HG02610 (cell line): ENCODE measurements at regions not wholly inside any gene's neighbourhood (a gene's known extent, or its start where the extent isn't known, plus 50 kb on each side); places are given as distances from the start of the nearest gene placed in this dataset.

Source experiments
- ATAC-seq: cut with Tn5 transposase; IDR thresholded peaks from one replicate; pipeline ENCODE4 v1.9.1; 2021; ENCODE audit warnings: mild to moderate bottlenecking, moderate library complexity; ENCODE audit not compliant: unreplicated experiment

- no peak for ATAC-seq
Measured at GRCh38 chr3:66165660-66166059, 55.1 kb upstream of the SLC25A26 start.

- no peak for ATAC-seq
Measured at GRCh38 chr3:66164155-66164554, 56.6 kb upstream of the SLC25A26 start.

GRCh38 chr3:66163222-66163621, 57.6 kb upstream of the SLC25A26 start:
- ATAC-seq = no peak

GRCh38 chr3:66162766-66163165, 58.0 kb upstream of the SLC25A26 start:
- ATAC-seq = no peak

- ATAC-seq = no peak
Measured at GRCh38 chr3:66158933-66159683, 61.7 kb upstream of the SLC25A26 start.

- no peak for ATAC-seq
Measured at GRCh38 chr3:66154444-66154861, 66.3 kb upstream of the SLC25A26 start.

GRCh38 chr3:66153481-66154443, 67.0 kb upstream of the SLC25A26 start:
- ATAC-seq = no peak

GRCh38 chr3:66152336-66152735, 68.5 kb upstream of the SLC25A26 start:
- no peak for ATAC-seq

GRCh38 chr3:66150977-66151376, 69.8 kb upstream of the SLC25A26 start:
- ATAC-seq = no peak

GRCh38 chr3:66149269-66149668, 71.5 kb upstream of the SLC25A26 start:
- no peak for ATAC-seq

GRCh38 chr3:66145408-66145733, 75.4 kb upstream of the SLC25A26 start:
- no peak for ATAC-seq

- no peak for ATAC-seq
Measured at GRCh38 chr3:66144568-66145407, 76.0 kb upstream of the SLC25A26 start.

- ATAC-seq = no peak
Measured at GRCh38 chr3:66142079-66142478, 78.7 kb upstream of the SLC25A26 start.

GRCh38 chr3:66140743-66141372, 79.9 kb upstream of the SLC25A26 start:
- ATAC-seq = peak; percentile 66

- ATAC-seq = no peak
Measured at GRCh38 chr3:66140106-66140505, 80.7 kb upstream of the SLC25A26 start.

GRCh38 chr3:66139415-66139814, 81.4 kb upstream of the SLC25A26 start:
- ATAC-seq = no peak

GRCh38 chr3:66138336-66139313, 82.2 kb upstream of the SLC25A26 start:
- ATAC-seq = no peak

- ATAC-seq = no peak
Measured at GRCh38 chr3:66136597-66136996, 84.2 kb upstream of the SLC25A26 start.

- ATAC-seq = no peak
Measured at GRCh38 chr3:66133853-66134445, 86.9 kb upstream of the SLC25A26 start.
